HG03439 (cell line): ENCODE measurements at regions not wholly inside any gene's neighbourhood (a gene's known extent, or its start where the extent isn't known, plus 50 kb on each side); places are given as distances from the start of the nearest gene placed in this dataset.

Source experiments
- ATAC-seq: cut with Tn5 transposase; IDR thresholded peaks from one replicate; pipeline ENCODE4 v1.9.1; 2021; ENCODE audit warnings: mild to moderate bottlenecking, moderate library complexity; ENCODE audit not compliant: unreplicated experiment

DNA sequence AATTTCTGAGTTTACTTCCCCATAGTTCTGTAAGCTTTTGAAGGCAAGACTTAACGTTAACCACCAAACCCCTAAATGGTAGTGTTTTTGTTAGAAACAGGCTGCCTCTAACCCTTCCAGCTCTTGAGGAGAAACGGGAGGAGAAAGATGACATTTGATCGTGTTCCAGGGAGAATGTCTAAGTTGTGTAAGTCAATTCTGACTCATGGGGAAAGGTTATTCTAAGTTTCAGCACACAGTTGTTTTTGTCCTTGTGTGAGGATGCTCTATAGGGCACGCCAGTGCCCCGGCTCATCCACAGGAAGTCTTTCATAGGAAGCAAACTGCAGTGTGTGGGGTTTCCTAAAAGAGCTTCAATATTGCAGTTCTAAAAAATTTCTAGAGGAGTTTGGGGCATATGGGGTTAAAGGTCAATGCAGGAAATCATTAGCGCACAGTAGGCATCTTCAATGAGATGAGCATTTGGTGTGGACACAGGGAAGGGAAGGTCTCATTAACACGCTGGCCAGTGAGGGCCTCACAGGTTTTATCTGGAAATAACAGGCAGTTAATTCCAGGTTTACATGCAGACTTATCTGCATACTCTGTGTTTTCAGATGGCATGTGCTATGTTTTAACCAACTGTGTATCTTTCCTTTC is 638.2 kb upstream of the IGFBP3 start:
- no peak for ATAC-seq

DNA sequence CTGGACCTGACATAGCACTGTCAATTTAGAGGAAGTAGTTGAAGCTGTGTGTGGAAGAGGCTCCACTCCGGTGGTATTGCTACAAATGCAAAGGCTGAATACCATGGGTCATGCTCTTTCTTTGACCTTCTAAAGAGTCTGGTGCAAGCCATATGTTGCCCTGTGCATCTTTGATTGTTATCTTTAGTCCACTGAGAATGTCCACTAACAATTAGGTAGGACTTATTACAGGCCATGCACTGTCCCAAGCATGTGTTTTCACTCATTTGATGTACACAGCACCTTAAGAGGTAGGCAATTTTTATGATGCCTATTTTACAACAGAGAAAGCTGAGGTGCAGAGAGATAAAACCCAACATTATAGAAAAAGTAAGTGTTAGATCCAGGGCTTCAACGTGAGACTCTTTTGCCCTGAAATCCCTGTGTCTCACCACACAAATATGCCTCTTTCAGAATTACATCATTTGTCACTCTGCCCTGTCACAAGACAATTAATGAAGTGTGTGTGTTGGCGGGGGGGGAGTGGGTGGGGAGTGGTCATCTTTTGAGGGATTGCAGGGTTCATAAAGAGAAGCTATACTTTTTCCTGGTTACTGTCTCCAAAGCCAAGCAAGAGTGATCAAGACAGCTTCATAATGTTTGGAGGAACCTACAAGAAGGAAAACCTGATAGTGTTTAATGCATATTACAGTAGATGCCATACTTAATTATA is 637.6 kb upstream of the IGFBP3 start:
- ATAC-seq: no peak

DNA sequence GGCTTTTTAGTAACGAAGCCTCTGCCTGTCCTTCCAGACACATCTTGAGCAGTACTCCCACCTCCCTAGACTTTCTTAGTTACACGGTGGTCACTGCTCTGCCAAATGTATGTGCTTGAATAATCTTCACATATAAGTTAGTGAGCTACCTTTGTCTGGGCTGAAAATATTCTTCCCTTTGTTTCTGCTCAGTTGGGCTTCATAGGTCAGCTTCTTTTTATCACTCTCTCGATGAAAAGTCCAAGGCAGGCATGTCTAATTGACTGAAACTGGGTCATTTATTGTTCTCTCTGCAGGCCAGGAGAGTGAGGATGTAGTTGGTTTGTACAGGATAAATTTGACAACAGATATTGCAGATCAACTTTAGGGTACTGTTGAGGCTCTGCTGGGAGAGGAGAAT is 636.7 kb upstream of the IGFBP3 start:
- no peak for ATAC-seq

DNA sequence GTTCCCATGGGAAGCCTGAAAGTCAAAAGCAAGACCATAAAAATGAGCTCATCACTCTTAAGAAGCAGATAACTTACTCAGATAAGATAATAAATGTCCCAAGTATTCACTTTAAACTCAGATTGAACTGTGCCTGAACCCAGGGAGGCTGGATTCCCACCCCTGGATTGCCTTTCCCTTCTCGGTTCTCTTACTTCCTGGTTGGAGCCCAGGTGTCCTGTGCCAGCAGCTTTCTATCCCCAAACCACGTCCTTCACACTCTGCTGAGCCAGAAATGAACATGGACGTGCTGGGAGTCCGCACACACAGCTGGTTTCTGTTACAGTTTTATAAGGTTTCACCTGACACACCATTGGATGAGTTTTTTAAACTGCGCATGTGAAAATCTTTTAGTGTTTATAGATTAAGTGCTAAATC is 636.2 kb upstream of the IGFBP3 start:
- ATAC-seq: no peak

DNA sequence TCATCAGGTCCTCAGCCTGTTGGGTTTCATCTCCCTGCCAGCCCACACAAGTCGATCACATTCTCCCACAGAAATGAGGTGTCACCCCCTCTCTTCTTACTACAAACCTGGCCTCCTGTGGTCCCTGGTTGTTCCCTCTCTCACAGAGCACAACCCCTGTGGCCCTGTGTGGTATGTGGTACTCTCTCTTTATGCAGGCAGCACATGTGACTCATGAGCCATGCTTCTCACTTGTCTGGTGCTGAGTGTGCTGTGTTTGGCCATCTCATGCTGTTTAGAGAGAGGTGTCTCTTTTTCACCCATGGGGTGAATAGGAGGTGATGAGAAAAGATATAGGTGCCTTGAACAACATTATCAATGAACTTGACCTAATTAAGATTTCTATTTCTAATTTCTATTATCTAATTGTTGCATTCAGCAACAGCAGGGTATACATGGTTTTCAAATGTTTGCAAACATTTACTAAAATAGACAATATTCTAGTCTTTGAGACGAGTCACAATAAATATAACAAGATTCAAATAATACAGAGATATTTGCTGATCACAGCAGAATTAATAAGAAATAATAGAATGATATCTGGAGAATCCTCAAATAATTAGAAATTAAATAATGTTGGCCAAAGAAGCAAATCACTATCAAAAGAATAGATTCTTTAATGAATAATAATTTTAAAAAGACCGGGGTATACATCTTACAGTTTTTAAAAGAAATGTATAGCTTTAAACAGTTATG is 633.8 kb upstream of the IGFBP3 start:
- ATAC-seq: no peak

DNA sequence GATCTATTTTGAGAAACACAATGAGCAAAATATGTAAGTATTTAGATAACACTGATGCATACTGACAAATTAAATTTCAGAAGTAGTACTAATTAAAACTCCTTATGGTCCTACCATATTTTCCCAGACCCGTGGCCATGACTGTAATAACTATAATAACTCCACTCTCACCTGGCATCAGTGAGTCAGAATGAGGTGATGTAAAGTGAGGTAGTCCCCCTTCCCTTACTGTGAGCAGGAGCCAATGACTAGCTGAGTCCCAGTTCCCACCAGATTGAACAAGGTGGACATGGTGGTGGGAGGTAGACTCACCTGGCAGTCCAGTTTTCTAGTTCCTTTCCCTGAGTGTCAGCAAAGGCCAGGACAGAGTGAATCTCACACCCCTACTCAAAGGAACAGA is 630.5 kb upstream of the IGFBP3 start:
- no peak for ATAC-seq

DNA sequence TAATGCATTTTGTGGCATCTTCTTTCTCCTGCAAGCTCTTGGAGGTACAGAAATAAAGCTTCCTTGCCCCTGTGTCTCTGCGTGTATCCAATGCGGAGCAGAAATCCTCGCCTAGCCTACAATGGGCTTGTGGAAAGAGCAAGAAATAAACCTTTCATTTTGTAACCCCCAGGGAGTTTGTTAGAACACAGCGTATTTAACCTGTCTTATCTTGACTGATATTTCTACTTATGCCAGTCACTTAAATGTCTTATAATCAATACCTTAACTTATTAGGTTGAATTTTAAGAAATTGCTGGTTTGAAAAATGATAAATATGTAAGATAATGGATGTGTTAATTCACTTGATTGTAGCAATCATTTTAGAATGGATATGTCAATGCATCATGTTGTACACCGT is 629.8 kb upstream of the IGFBP3 start:
- no peak for ATAC-seq

DNA sequence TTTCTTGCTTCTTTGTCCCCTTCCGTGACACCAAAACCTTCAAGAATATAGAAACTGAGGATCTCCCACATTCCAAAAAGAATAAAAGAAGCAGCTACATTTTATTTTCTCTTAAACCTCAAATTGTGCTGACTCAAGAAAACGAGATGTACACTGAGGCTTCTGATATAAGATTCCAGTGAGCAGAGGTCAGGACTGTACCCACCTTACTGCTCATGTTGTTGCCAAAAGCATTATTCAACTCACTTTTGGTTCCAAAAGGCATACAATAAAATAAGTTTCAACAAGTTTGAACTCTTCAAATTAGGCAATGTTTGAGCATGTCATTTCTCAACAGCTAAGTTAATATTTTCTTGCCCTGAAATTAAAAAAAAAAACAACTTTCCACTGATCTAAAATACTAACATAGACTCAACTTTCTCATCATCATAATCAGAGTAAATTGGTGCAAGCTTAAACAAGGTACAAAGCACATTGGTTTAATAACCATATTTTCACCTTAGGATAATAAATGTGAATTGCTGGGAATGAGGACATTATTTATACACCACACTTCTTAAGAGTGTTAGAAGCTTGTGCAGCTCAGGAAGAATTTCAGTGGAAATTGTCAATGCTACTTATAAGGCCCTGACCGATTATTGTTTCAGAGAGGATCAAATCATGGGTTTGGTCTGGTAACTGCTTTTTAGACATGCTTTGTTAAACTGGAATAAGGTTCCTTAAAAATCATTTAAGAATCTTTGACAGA is 629.0 kb upstream of the IGFBP3 start:
- ATAC-seq: no peak

DNA sequence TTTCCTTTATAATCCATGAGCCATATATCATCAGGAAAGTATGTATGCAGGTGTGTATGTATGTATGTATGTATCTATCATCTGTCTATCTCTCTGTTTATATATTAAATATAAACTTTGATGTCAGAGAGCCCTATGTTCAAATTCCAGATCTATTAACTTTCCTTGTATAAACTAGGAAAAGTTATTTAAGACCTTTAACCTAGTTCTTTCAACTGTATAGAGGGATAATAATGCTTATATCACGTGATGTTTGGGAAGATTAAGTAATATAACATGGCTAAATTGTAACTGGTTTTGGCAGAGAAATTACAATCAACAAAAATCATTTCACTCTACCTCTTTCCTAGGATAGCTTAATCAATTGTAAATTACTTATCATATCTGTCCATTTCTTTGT is 628.3 kb upstream of the IGFBP3 start:
- no peak for ATAC-seq

DNA sequence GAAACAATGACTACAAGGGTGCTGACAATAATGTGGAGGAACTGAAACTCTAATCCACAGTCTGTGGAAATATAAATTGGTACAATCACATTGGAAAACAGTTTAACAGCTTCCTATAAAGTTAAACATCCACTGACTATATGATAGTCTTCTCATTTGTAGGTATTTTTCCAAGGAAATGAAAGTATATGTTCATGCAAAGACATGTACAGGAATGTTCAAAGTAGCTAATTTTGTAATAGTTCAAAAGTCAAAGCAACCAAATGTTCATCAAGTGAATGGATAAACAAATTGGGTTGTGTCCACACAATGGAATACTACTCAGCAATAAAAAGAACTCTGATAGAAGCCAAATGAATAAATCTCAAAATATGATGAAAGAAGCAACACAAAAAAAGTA is 626.0 kb upstream of the IGFBP3 start:
- ATAC-seq: no peak

DNA sequence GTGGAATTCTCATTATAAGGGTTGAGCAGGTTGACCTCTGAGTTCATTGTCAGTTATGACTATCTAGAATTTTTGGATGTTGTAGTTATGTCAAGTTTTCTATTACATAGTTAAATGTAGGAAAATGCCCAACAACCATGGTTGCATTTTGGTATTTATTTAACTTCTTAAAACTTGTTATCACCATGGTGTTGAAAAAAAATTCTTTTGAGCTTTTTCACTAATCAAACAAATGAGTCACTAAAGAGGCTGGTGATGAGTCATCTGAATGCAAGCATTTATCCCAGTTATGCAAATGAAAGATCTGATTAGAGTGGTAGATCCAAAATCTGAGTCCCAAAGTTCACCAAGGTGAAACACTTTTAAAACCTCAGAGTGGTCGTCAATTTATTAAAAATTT is 624.7 kb upstream of the IGFBP3 start:
- ATAC-seq: no peak

DNA sequence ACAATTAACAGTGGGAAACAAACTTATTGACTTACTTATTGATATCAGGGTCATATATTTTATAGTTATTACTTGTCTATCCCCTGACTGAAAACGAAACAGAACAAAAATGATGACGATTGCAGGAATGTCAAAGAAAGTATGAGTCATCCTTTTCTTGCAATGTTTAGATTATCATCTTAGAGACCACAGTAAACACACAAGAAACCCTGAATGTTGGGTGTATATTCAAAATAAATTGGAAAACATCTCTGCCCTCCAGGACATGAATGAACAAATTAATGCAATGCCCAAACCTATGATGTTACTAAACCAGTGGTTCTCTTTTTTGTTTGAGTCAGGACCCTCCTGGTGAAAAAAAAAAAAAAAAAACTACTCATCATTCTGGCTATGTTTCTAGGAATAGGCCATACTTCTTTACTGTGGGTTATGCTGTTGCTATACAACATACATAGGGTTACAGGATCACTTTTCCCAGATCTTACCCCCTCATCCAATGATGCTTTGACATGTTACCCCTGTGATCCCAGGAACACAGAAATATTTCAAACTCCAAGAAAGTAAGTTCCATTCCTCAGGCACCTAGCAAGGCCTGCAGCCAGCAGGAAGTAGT is 623.4 kb upstream of the IGFBP3 start:
- no peak for ATAC-seq

DNA sequence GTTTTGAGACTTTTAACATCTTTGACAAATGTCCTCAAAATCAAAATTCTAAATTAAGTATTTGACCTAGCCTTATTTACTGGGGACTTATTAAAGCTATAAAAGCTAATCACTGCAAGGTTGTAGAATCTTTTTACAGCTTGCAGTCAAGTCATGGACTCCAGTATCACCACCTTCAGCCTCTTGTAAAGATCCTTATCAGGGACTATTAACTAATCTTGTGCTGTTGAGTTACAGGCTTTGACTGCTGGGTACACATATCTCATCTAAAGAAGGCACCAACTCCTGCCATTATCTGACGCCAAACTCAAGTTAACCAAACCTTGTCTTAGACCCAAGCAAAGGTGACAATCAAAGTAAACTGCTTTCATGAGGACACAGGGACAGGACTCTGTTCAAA is 621.0 kb upstream of the IGFBP3 start:
- ATAC-seq: no peak

DNA sequence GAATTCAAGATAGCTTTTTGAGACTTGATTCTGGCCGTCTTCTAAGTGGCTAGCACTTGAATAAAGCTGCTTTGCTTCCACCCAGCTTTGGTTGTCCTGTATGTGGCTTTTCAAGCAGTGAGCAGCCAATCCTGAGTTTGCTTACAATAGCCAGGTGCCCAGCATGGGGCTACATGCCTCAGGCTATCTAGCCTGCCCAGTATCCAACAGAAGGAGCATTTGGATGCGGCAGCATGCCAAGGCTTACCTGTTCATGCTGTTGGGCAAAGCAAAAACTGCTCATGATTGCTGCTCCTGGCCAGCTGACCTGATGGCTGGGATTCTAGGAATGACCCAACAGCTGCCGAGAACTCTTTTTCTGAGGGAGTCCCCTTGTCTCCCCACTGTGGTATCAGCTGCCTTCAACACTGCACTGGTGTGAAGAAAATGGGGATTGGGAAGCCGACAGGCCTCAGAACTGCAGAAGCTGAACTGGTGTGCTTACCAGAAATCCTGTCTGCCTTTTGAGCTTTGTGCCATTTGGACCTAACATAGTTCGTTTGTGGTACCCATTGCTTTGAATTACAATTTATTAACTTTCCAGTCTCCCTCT is 618.9 kb upstream of the IGFBP3 start:
- no peak for ATAC-seq

DNA sequence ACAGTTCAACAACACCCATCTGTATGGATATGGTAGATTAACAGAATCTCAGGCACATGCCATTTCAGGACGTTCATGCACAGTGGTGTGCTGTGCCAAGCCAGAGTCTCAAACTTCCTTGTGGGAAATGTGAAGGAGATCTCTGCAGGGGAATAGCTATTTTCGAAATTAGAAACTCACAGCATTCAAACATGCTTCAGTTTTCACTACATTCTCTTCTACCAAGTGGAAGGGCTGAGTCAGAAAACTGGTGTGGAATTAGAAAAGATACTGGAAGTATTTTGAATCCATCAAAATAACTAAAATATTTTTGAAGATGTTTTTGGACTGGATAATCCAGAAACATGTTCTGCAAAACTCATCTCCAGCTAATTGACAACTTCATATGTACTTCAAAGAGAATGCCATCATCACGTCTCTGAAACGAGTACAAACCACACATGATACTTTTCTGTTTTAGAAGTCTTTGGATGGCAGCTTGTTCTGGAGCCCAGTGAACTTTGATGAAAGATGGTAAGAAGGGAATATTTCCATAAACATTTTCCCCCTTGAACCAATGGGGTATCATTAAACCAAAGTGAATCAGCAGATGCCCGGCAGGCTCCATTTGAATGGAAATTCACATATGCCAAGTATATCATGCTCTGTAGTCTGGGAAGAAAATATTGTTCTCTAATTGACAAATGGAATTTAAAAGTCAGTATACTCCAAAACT is 616.3 kb upstream of the IGFBP3 start:
- ATAC-seq: no peak

DNA sequence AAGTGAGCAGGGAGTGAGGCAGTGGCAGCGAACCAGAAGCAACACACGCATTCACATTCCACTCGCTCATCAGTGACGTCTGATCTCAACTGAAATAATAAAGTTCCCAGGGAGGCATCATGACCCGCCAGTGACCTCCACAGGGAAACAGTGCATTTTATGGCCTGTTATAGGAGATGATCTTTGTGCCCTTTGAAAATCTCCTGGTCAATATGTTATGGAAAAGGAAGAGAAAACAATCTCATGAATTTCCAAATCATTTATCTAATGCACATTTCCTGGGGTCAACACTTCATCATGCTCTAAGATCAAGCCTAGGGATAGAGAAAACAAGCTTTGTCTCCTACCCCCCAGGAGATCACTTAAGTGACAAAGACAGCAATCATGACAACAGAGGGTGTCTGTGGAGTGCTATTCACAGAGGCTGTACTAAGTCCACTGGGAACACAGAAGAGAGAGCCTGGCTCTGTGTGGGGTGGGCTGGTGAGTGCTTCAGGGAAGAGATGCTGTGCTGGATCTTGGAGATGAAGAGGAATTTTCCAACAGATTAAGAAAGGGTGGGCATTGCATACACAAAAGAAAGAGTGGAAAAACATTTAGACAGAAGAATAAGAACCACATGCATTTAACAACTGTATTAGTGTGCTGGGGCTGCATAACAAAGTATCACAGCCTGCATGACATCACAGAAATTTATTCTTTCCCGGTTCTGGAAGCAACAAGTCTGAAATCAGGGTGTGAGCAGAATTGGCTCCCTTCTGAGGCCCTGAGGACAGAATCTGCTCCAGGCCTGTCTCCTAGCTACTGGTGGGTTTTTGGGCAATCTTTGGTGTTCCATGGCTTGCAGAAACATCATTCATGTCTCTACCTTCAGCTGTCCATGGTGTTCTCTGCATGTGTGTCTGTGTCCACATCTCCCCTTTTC is 613.9 kb upstream of the IGFBP3 start:
- ATAC-seq: no peak

DNA sequence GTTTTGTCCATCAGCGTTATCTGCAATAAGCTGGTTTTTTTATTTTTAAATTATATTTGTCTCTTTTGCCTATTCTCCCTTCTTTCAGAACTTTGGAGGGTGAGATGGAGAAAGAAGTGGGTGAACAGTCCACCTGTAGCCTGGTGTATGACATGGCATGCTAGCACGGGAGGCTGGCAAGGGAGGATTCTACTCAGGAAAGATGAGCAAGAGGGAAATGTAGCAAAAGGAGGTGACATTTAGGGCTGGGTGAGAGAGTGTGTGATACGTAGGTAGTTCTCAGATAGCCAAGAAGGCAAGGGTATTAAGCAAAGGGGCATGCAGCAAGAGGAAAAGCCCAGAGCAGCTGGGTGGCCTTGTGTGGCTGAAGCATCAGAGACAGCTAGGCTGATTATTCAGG is 612.9 kb upstream of the IGFBP3 start:
- ATAC-seq: no peak

DNA sequence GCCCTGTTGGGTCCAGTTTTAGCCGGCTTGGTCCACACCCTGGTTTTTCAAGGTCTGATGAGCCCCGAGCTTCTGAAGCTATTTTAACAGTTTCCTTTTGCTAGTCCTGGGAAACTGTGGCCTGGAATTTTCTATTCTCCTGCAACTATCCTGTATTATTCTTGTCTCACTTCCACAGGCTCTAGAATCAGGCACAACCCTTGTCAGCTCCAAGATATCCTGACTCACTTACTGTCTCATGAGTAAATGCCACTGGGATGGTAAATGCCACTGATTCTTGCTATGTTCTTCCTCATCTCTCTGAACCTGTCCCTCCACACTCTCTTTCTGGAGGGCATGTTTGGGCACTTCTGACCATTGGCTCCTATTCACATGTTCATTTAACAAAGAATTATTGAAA is 611.5 kb upstream of the IGFBP3 start:
- no peak for ATAC-seq
